ENCODE measurements at regions not wholly inside any gene's neighbourhood (a gene's known extent, or its start where the extent isn't known, plus 50 kb on each side); places are given as distances from the start of the nearest gene placed in this dataset.

DNA sequence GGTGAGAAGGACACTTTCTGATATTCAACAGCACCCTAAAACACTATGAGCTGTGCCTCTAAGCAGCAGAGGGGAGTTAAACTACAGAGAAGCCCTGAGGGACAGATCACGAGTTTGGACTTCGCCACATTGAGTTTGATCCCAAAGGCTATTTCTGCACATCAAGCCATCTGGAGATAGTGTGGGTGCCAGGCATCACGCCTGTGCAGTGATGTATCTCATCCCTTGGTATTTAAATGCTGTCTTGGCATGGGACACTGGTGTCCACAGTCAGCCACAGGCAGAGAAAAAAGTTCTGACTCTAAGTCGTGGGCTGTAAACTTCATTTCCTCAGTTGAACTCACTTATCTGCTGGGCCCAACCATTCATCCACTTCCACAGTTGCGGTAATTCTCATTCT lies 742.3 kb upstream of the CELF4 start:
- Histone ChIP-seq H2BK15ac (ENCODE audit: low read length) (no peak overlapping the region), H3K36me3 (ENCODE audit: control insufficient read depth in 2 of 4, insufficient read depth in 4 of 4, low read length in 3 of 4) (no peaks in the 10 kb centered on the region), H2BK12ac (ENCODE audit: low read depth, low read length) (no peak overlapping the region), H3K9me3 (ENCODE audit: insufficient read depth in 2 of 2, low read depth in 1 of 2, low read length in 1 of 2) (no peaks in the 10 kb centered on the region), H3K4me2 (ENCODE audit: insufficient read depth in 1 of 2, low read depth in 2 of 2, low read length in 2 of 2) (no peak overlapping the region), H3K14ac (ENCODE audit: insufficient read length) (no peak overlapping the region), H3K18ac (ENCODE audit: extremely low read depth, low read length) (no peak overlapping the region), H3K23me2 (ENCODE audit: low read depth, low read length) (no peaks in the 10 kb centered on the region), H4K20me1 (replicated peaks in 1 of 2; ENCODE audit: control insufficient read depth in 1 of 2, insufficient read depth in 2 of 2, low read length in 2 of 2) (no peaks in the 10 kb centered on the region), H4K8ac (ENCODE audit: extremely low read depth, insufficient read depth, low read length) (no peak overlapping the region), H3K79me1 (ENCODE audit: low read depth, low read length) (no peaks in the 10 kb centered on the region), H2AFZ (ENCODE audit: low read length) (no peak overlapping the region), H3K4ac (replicated peaks; ENCODE audit: insufficient read length, low read depth, low read length) (no peak overlapping the region), H2BK5ac (ENCODE audit: low read depth, low read length) (no peak overlapping the region), H3K4me1 (replicated peaks in 1 of 4; ENCODE audit: control insufficient read depth in 3 of 4, insufficient read depth in 4 of 4, low read length in 3 of 4) (peaks cover 0 to 4% (median 0%) of the 10 kb centered on the region in 4 experiments; a peak in 1 of 7 replicates), H2BK120ac (replicated peaks; ENCODE audit: low read depth, low read length) (no peak overlapping the region), H2AK5ac (ENCODE audit: low read depth, low read length) (no peak overlapping the region), H3K9ac (replicated peaks in 1 of 4; ENCODE audit: extremely low read depth in 1 of 4, low read depth in 3 of 4, low read length in 3 of 4) (no peak overlapping the region), H2BK20ac (ENCODE audit: low read length) (no peak overlapping the region), H3K23ac (ENCODE audit: insufficient read length) (no peak overlapping the region), H4K5ac (ENCODE audit: insufficient read length, low read depth, low read length) (no peak overlapping the region), H4K91ac (replicated peaks; ENCODE audit: insufficient read length, low read length) (no peak overlapping the region), H3K27me3 (replicated peaks in 1 of 4; ENCODE audit: control insufficient read depth in 3 of 4, extremely low read depth in 1 of 4, insufficient read depth in 3 of 4, low read length in 3 of 4) (no peaks in the 10 kb centered on the region), H3K79me2 (ENCODE audit: control insufficient read depth in 1 of 2, insufficient read depth in 2 of 2, low read length in 2 of 2) (no peaks in the 10 kb centered on the region), H3K56ac (replicated peaks; ENCODE audit: insufficient read length, low read depth, low read length) (no peak overlapping the region), H3K4me3 (ENCODE audit: extremely low read depth in 1 of 4, insufficient read depth in 2 of 4, low read depth in 3 of 4, low read length in 4 of 4) (no peak overlapping the region), H3K27ac (ENCODE audit: low read depth, low read length) (no peak overlapping the region)
- no peak for FAIRE-seq
- 89% methylated on average over 5 of the region's 5 CpGs; no CpG with 5 or more reads in 1 of the 2 experiments for WGBS, 2 experiments (ENCODE audit: extremely low coverage in 1 of 2, insufficient coverage in 1 of 2, insufficient read length in 1 of 2, insufficient replicate concordance in 2 of 2, low coverage in 1 of 2, low lambda C conversion rate in 2 of 2, missing lambda C conversion rate in 1 of 2)
- TF ChIP-seq NRF1 (IDR thresholded peaks at IDR 0.05; ENCODE audit: low read depth, low read length) (no peak), BCL11A (IDR thresholded peaks at IDR 0.05; ENCODE audit: low read depth in 2 of 2, low read length in 2 of 2) (no peak)
- DNase-seq (ENCODE audit: low read depth in 1 of 2, low spot score in 2 of 2), result no peak
- POLR2A ChIA-PET (ENCODE audit: partially characterized antibody), result no interaction called here
- CTCF ChIA-PET (ENCODE audit: partially characterized antibody), result interaction anchor here (0.5 kb wide), 1 partner anchor 378 kb away, joined by 3 read pairs; no protein-coding TSS in a partner anchor

Data from H1 (cell line).